ENCODE measurements at regions not wholly inside any gene's neighbourhood (a gene's known extent, or its start where the extent isn't known, plus 50 kb on each side); places are given as distances from the start of the nearest gene placed in this dataset.

GRCh38 chr3:194536871-194537637, 50.3 kb upstream of the ATP13A3 start:
- no peak overlapping the region for H3K4me3 ChIP-seq (ENCODE audit: low read depth, low read length)
- peak; percentile 42 for DNase-seq (ENCODE audit: low read depth)
- TF ChIP-seq CTCF (IDR thresholded peaks at IDR 0.05; ENCODE audit: insufficient read depth, low read length), result no peak
